GM23338 (cell line): ENCODE measurements at regions not wholly inside any gene's neighbourhood (a gene's known extent, or its start where the extent isn't known, plus 50 kb on each side); places are given as distances from the start of the nearest gene placed in this dataset.

Experiments used
- ATAC-seq: fragments of 200-7000 bp; cut with Tn5 transposase; 3 replicates; pipeline ENCODE4 v1.9.1; 2020
- DNase-seq: peaks from one replicate; pipeline ENCODE4 v3.0.0-alpha.2; 2015; ENCODE audit warnings: low spot score
- H2AFZ ChIP-seq: fragments of 200-600 bp; sonication (generic); 2 replicates; pipeline ENCODE4 v1.8.0; 2016; ENCODE audit warnings: antibody characterized with exemption, mild to moderate bottlenecking, moderate library complexity
- H3F3A ChIP-seq: fragments of 200-600 bp; sonication (generic); replicated peaks from 2 replicates; pipeline ENCODE4 v1.8.0; 2017; ENCODE audit warnings: antibody characterized with exemption, mixed run types, low read depth
- H3K27ac ChIP-seq: fragments of 200-600 bp; sonication (generic); 2 replicates; pipeline ENCODE4 v1.6.1; 2016; ENCODE audit warnings: low read depth
- H3K27me3 ChIP-seq: fragments of 200-600 bp; sonication (generic); 2 replicates; pipeline ENCODE4 v1.8.0; 2016; ENCODE audit warnings: mild to moderate bottlenecking, mixed run types, moderate library complexity; ENCODE audit not compliant: insufficient read depth
- H3K36me3 ChIP-seq: fragments of 200-600 bp; sonication (generic); 2 replicates; pipeline ENCODE4 v1.8.0; 2016; ENCODE audit warnings: mild to moderate bottlenecking; ENCODE audit not compliant: insufficient read depth
- H3K4me1 ChIP-seq: fragments of 200-600 bp; sonication (generic); 2 replicates; pipeline ENCODE4 v1.8.0; 2016; ENCODE audit warnings: mild to moderate bottlenecking, moderate library complexity; ENCODE audit not compliant: insufficient read depth
- H3K4me2 ChIP-seq: fragments of 200-600 bp; sonication (generic); 2 replicates; pipeline ENCODE4 v1.7.1; 2017; ENCODE audit warnings: mixed run types
- H3K4me3 ChIP-seq: fragments of 200-600 bp; sonication (generic); 2 replicates; pipeline ENCODE4 v1.6.1; 2016; ENCODE audit warnings: mixed run types
- H3K79me2 ChIP-seq: fragments of 200-600 bp; sonication (generic); replicated peaks from 2 replicates; pipeline ENCODE4 v1.8.0; 2017; ENCODE audit warnings: mild to moderate bottlenecking; ENCODE audit not compliant: insufficient read depth
- H3K9me2 ChIP-seq: fragments of 200-600 bp; sonication (generic); 2 replicates; pipeline ENCODE4 v1.8.0; 2017; ENCODE audit not compliant: insufficient read depth
- H4K20me1 ChIP-seq: fragments of 200-600 bp; sonication (generic); replicated peaks from 2 replicates; pipeline ENCODE4 v1.8.0; 2017; ENCODE audit warnings: mild to moderate bottlenecking; ENCODE audit not compliant: insufficient read depth
- H3K27ac Mint-ChIP-seq: 2 replicates; pipeline ENCODE4 v1.8.0; 2020; ENCODE audit warnings: inconsistent platforms, mild to moderate bottlenecking, moderate library complexity, mixed read lengths
- H3K27me3 Mint-ChIP-seq: 3 replicates; pipeline ENCODE4 v1.8.0; 2022; ENCODE audit warnings: low read depth, mild to moderate bottlenecking, moderate library complexity, mixed read lengths, inconsistent platforms; ENCODE audit not compliant: insufficient read depth, poor library complexity
- H3K36me3 Mint-ChIP-seq: 3 replicates; pipeline ENCODE4 v1.8.0; 2021; ENCODE audit warnings: low read depth, mild to moderate bottlenecking, inconsistent platforms, moderate library complexity, mixed read lengths
- H3K4me1 Mint-ChIP-seq: 3 replicates; pipeline ENCODE4 v1.8.0; 2020; ENCODE audit warnings: mild to moderate bottlenecking, inconsistent platforms, mixed read lengths
- H3K4me3 Mint-ChIP-seq: 3 replicates; pipeline ENCODE4 v1.8.0; 2021; ENCODE audit warnings: moderate library complexity, mild to moderate bottlenecking, inconsistent platforms, mixed read lengths
- H3K9me3 Mint-ChIP-seq: 3 replicates; pipeline ENCODE4 v1.8.0; 2020; ENCODE audit warnings: moderate library complexity, mild to moderate bottlenecking, inconsistent platforms, mixed read lengths
- CREB1 ChIP-seq: fragments of 250-450 bp; sonication (Bioruptor Pico); IDR thresholded peaks from 2 replicates; pipeline ENCODE4 v1.5.0; 2020; ENCODE audit warnings: low read depth, mild to moderate bottlenecking, moderate library complexity
- EZH2 ChIP-seq: fragments of 200-600 bp; sonication (generic); IDR thresholded peaks from one replicate; pipeline ENCODE4 v1.8.0; 2017; ENCODE audit warnings: antibody characterized with exemption, mild to moderate bottlenecking, low read depth; ENCODE audit not compliant: unreplicated experiment
- EZH2phosphoT487 ChIP-seq: fragments of 200-600 bp; sonication (generic); IDR thresholded peaks from one replicate; pipeline ENCODE4 v1.8.1; 2018; ENCODE audit warnings: antibody characterized with exemption; ENCODE audit not compliant: unreplicated experiment
- NANOG ChIP-seq: IDR thresholded peaks from 2 replicates; pipeline ENCODE4 v1.6.1; 2016; ENCODE audit warnings: antibody characterized with exemption, borderline replicate concordance
- POLR2AphosphoS5 ChIP-seq: IDR thresholded peaks from 2 replicates; pipeline ENCODE4 v1.6.1; 2016; ENCODE audit warnings: antibody characterized with exemption, low read depth
- STAT1 ChIP-seq: IDR thresholded peaks from one replicate; pipeline ENCODE4 v1.6.1; 2016; ENCODE audit warnings: antibody characterized with exemption; ENCODE audit not compliant: unreplicated experiment
- ZNF114 ChIP-seq: fragments of 250-450 bp; sonication (Bioruptor Pico); IDR thresholded peaks from 2 replicates; pipeline ENCODE4 v1.5.0; 2020; ENCODE audit warnings: mild to moderate bottlenecking, moderate library complexity
- ZNF331 ChIP-seq: fragments of 250-450 bp; sonication (Bioruptor Pico); IDR thresholded peaks from 2 replicates; pipeline ENCODE4 v1.5.0; 2020; ENCODE audit warnings: low read depth, mild to moderate bottlenecking, moderate library complexity
- TF ChIP-seq, protein P1 (sequence below): IDR thresholded peaks from 2 replicates; pipeline ENCODE4 v1.6.1; 2016; ENCODE audit warnings: antibody characterized with exemption
- TF ChIP-seq, protein P2 (sequence below): fragments of 250-450 bp; sonication (Bioruptor Pico); IDR thresholded peaks from 2 replicates; pipeline ENCODE4 v1.5.0; 2020; ENCODE audit warnings: mild to moderate bottlenecking, moderate library complexity
- TF ChIP-seq, protein P3 (sequence below): IDR thresholded peaks from one replicate; pipeline ENCODE4 v1.6.1; 2018; ENCODE audit warnings: antibody characterized with exemption; ENCODE audit not compliant: unreplicated experiment
- TF ChIP-seq, protein P4 (sequence below), 2 experiments: fragments of 200-600 bp in 1 of 2; sonication (generic) in 1 of 2; conservative IDR thresholded peaks; 2 replicates each; pipeline versions ENCODE4 v1.5.1 to v1.6.1; 2016 to 2017; ENCODE audit warnings: antibody characterized with exemption in 2 of 2, low read depth in 2 of 2, mild to moderate bottlenecking in 2 of 2, moderate library complexity in 1 of 2

DNA sequence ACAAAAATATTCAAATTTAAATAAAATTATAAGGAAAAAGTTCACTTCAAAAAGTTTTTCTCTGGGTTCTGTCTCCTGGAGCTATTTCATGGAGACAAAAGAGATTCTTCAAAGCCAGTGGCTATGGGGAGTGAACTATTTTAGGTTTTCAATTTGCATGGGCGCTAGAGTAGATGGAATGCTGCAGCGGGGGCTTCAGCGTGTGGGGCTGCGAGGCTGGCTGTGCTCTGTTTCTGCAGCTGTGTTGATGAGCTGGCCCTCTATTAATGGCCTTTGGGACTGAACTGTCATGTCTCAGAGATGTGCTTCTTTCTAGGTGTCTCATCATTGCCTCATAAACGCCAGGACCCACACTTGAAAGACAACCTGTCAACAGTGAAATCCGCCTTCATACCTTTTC lies 108.4 kb upstream of the NPY start:
- H3K36me3 Mint-ChIP-seq, result no peaks in the 10 kb centered on the region
- peaks cover 3% of the 10 kb centered on the region for H3K27me3 Mint-ChIP-seq
- Histone ChIP-seq H3K4me3 (no peak overlapping the region), H3K36me3 (no peaks in the 10 kb centered on the region), H3F3A (no peaks in the 10 kb centered on the region), H4K20me1 (no peaks in the 10 kb centered on the region), H3K4me1 (no peaks in the 10 kb centered on the region; the same call in 1 of the 2 replicates), H3K27ac (0 out of 2 replicates have a peak overlapping the region, but pooled peaks have one; percentile 39), H3K4me2 (no peak overlapping the region), H3K27me3 (no peaks in the 10 kb centered on the region), H3K9me2 (no peaks in the 10 kb centered on the region), H3K79me2 (no peaks in the 10 kb centered on the region), H2AFZ (peak overlapping the region; percentile 80)
- H3K4me1 Mint-ChIP-seq, result peaks cover 5% of the 10 kb centered on the region; the same call in 2 of the 3 replicates
- peak; percentile 59 for ATAC-seq
- TF ChIP-seq ZNF114, result no peak
- no peak for TF ChIP-seq POLR2AphosphoS5
- TF ChIP-seq, protein P1, sequence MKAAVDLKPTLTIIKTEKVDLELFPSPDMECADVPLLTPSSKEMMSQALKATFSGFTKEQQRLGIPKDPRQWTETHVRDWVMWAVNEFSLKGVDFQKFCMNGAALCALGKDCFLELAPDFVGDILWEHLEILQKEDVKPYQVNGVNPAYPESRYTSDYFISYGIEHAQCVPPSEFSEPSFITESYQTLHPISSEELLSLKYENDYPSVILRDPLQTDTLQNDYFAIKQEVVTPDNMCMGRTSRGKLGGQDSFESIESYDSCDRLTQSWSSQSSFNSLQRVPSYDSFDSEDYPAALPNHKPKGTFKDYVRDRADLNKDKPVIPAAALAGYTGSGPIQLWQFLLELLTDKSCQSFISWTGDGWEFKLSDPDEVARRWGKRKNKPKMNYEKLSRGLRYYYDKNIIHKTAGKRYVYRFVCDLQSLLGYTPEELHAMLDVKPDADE, result no peak
- TF ChIP-seq STAT1, result no peak
- TF ChIP-seq EZH2, result no peak
- TF ChIP-seq, protein P2, sequence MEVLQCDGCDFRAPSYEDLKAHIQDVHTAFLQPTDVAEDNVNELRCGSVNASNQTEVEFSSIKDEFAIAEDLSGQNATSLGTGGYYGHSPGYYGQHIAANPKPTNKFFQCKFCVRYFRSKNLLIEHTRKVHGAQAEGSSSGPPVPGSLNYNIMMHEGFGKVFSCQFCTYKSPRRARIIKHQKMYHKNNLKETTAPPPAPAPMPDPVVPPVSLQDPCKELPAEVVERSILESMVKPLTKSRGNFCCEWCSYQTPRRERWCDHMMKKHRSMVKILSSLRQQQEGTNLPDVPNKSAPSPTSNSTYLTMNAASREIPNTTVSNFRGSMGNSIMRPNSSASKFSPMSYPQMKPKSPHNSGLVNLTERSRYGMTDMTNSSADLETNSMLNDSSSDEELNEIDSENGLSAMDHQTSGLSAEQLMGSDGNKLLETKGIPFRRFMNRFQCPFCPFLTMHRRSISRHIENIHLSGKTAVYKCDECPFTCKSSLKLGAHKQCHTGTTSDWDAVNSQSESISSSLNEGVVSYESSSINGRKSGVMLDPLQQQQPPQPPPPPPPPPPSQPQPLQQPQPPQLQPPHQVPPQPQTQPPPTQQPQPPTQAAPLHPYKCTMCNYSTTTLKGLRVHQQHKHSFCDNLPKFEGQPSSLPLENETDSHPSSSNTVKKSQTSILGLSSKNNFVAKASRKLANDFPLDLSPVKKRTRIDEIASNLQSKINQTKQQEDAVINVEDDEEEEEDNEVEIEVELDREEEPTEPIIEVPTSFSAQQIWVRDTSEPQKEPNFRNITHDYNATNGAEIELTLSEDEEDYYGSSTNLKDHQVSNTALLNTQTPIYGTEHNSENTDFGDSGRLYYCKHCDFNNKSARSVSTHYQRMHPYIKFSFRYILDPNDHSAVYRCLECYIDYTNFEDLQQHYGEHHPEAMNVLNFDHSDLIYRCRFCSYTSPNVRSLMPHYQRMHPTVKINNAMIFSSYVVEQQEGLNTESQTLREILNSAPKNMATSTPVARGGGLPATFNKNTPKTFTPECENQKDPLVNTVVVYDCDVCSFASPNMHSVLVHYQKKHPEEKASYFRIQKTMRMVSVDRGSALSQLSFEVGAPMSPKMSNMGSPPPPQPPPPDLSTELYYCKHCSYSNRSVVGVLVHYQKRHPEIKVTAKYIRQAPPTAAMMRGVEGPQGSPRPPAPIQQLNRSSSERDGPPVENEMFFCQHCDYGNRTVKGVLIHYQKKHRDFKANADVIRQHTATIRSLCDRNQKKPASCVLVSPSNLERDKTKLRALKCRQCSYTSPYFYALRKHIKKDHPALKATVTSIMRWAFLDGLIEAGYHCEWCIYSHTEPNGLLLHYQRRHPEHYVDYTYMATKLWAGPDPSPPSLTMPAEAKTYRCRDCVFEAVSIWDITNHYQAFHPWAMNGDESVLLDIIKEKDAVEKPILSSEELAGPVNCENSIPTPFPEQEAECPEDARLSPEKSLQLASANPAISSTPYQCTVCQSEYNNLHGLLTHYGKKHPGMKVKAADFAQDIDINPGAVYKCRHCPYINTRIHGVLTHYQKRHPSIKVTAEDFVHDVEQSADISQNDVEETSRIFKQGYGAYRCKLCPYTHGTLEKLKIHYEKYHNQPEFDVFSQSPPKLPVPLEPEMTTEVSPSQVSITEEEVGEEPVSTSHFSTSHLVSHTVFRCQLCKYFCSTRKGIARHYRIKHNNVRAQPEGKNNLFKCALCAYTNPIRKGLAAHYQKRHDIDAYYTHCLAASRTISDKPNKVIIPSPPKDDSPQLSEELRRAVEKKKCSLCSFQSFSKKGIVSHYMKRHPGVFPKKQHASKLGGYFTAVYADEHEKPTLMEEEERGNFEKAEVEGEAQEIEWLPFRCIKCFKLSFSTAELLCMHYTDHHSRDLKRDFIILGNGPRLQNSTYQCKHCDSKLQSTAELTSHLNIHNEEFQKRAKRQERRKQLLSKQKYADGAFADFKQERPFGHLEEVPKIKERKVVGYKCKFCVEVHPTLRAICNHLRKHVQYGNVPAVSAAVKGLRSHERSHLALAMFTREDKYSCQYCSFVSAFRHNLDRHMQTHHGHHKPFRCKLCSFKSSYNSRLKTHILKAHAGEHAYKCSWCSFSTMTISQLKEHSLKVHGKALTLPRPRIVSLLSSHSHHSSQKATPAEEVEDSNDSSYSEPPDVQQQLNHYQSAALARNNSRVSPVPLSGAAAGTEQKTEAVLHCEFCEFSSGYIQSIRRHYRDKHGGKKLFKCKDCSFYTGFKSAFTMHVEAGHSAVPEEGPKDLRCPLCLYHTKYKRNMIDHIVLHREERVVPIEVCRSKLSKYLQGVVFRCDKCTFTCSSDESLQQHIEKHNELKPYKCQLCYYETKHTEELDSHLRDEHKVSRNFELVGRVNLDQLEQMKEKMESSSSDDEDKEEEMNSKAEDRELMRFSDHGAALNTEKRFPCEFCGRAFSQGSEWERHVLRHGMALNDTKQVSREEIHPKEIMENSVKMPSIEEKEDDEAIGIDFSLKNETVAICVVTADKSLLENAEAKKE (CRISPR knock-in tag), result no peak
- TF ChIP-seq ZNF331 (CRISPR knock-in tag), result no peak
- TF ChIP-seq CREB1 (CRISPR knock-in tag), result no peak
- no peak for TF ChIP-seq NANOG
- TF ChIP-seq, protein P3, sequence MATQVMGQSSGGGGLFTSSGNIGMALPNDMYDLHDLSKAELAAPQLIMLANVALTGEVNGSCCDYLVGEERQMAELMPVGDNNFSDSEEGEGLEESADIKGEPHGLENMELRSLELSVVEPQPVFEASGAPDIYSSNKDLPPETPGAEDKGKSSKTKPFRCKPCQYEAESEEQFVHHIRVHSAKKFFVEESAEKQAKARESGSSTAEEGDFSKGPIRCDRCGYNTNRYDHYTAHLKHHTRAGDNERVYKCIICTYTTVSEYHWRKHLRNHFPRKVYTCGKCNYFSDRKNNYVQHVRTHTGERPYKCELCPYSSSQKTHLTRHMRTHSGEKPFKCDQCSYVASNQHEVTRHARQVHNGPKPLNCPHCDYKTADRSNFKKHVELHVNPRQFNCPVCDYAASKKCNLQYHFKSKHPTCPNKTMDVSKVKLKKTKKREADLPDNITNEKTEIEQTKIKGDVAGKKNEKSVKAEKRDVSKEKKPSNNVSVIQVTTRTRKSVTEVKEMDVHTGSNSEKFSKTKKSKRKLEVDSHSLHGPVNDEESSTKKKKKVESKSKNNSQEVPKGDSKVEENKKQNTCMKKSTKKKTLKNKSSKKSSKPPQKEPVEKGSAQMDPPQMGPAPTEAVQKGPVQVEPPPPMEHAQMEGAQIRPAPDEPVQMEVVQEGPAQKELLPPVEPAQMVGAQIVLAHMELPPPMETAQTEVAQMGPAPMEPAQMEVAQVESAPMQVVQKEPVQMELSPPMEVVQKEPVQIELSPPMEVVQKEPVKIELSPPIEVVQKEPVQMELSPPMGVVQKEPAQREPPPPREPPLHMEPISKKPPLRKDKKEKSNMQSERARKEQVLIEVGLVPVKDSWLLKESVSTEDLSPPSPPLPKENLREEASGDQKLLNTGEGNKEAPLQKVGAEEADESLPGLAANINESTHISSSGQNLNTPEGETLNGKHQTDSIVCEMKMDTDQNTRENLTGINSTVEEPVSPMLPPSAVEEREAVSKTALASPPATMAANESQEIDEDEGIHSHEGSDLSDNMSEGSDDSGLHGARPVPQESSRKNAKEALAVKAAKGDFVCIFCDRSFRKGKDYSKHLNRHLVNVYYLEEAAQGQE, result no peak
- TF ChIP-seq, protein P4, sequence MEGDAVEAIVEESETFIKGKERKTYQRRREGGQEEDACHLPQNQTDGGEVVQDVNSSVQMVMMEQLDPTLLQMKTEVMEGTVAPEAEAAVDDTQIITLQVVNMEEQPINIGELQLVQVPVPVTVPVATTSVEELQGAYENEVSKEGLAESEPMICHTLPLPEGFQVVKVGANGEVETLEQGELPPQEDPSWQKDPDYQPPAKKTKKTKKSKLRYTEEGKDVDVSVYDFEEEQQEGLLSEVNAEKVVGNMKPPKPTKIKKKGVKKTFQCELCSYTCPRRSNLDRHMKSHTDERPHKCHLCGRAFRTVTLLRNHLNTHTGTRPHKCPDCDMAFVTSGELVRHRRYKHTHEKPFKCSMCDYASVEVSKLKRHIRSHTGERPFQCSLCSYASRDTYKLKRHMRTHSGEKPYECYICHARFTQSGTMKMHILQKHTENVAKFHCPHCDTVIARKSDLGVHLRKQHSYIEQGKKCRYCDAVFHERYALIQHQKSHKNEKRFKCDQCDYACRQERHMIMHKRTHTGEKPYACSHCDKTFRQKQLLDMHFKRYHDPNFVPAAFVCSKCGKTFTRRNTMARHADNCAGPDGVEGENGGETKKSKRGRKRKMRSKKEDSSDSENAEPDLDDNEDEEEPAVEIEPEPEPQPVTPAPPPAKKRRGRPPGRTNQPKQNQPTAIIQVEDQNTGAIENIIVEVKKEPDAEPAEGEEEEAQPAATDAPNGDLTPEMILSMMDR (conservative IDR thresholded peaks at IDR 0.05; ENCODE audit: low read depth in 2 of 2), result no peak
- no peak for TF ChIP-seq EZH2phosphoT487
- no peaks in the 10 kb centered on the region for H3K9me3 Mint-ChIP-seq
- no peak overlapping the region for H3K27ac Mint-ChIP-seq
- DNase-seq, result peak; percentile 13
- no peak overlapping the region for H3K4me3 Mint-ChIP-seq
